GM23248 (cell line): ENCODE measurements at regions not wholly inside any gene's neighbourhood (a gene's known extent, or its start where the extent isn't known, plus 50 kb on each side); places are given as distances from the start of the nearest gene placed in this dataset.

ENCODE experiments used
- DNase-seq: peaks from one replicate; pipeline ENCODE4 v3.0.0-alpha.2; 2015
- H2AFZ ChIP-seq: fragments of 200-600 bp; sonication (generic); 2 replicates; pipeline ENCODE4 v1.6.1; 2016; ENCODE audit warnings: antibody characterized with exemption
- H3F3A ChIP-seq: fragments of 200-600 bp; sonication (generic); 2 replicates; pipeline ENCODE4 v1.6.1; 2016; ENCODE audit warnings: mild to moderate bottlenecking, antibody characterized with exemption, mixed run types; ENCODE audit not compliant: insufficient read depth
- H3K27ac ChIP-seq: fragments of 200-600 bp; sonication (generic); 2 replicates; pipeline ENCODE4 v1.5.1; 2016; ENCODE audit warnings: mild to moderate bottlenecking
- H3K27me3 ChIP-seq: fragments of 200-600 bp; sonication (generic); replicated peaks from 2 replicates; pipeline ENCODE4 v1.6.1; 2016; ENCODE audit warnings: mild to moderate bottlenecking; ENCODE audit not compliant: insufficient read depth
- H3K36me3 ChIP-seq: fragments of 200-600 bp; sonication (generic); 2 replicates; pipeline ENCODE4 v1.6.1; 2016; ENCODE audit warnings: low read depth, mild to moderate bottlenecking
- H3K4me1 ChIP-seq: fragments of 200-600 bp; sonication (generic); 2 replicates; pipeline ENCODE4 v1.6.1; 2016; ENCODE audit warnings: mild to moderate bottlenecking; ENCODE audit not compliant: insufficient read depth
- H3K4me2 ChIP-seq: fragments of 200-600 bp; sonication (generic); one replicate; pipeline ENCODE4 v1.6.1; 2016; ENCODE audit warnings: mild to moderate bottlenecking; ENCODE audit not compliant: unreplicated experiment
- H3K4me3 ChIP-seq: fragments of 200-600 bp; sonication (generic); 2 replicates; pipeline ENCODE4 v1.5.1; 2016; ENCODE audit warnings: mild to moderate bottlenecking
- H3K79me2 ChIP-seq: fragments of 200-600 bp; sonication (generic); 2 replicates; pipeline ENCODE4 v1.6.1; 2016; ENCODE audit warnings: mild to moderate bottlenecking; ENCODE audit not compliant: insufficient read depth
- H3K9ac ChIP-seq: fragments of 200-600 bp; sonication (generic); 2 replicates; pipeline ENCODE4 v1.6.1; 2016; ENCODE audit warnings: mild to moderate bottlenecking
- H3K9me2 ChIP-seq: fragments of 200-600 bp; sonication (generic); 2 replicates; pipeline ENCODE4 v1.6.1; 2016; ENCODE audit warnings: mixed run types, mild to moderate bottlenecking, moderate library complexity; ENCODE audit not compliant: insufficient read depth
- H3K9me3 ChIP-seq: fragments of 200-600 bp; sonication (generic); one replicate; pipeline ENCODE4 v1.6.1; 2017; ENCODE audit warnings: low read depth
- H4K20me1 ChIP-seq: fragments of 200-600 bp; sonication (generic); 2 replicates; pipeline ENCODE4 v1.6.0; 2016; ENCODE audit not compliant: insufficient read depth
- EZH2 ChIP-seq: fragments of 200-600 bp; sonication (generic); IDR thresholded peaks from 2 replicates; pipeline ENCODE4 v1.6.1; 2018; ENCODE audit warnings: antibody characterized with exemption, mild to moderate bottlenecking; ENCODE audit not compliant: insufficient read depth, poor library complexity, severe bottlenecking
- EZH2phosphoT487 ChIP-seq: fragments of 200-600 bp; sonication (generic); IDR thresholded peaks from 2 replicates; pipeline ENCODE4 v1.6.1; 2018; ENCODE audit warnings: antibody characterized with exemption, moderate library complexity, mild to moderate bottlenecking, low read depth; ENCODE audit not compliant: insufficient read depth
- WGBS, 2 experiments: methylation state at CpG; one replicate each; pipeline ENCODE4 v1.1.6; 2015 to 2017; ENCODE audit warnings: low lambda C conversion rate in 2 of 2, low coverage in 1 of 2; ENCODE audit errors: missing lambda C conversion rate in 2 of 2; 5-methylcytosine and 5-hydroxymethylcytosine counted together
- in situ Hi-C: fragments of 300-500 bp; cut with MboI; formaldehyde crosslinking; loops from 2 replicates; pipeline ENCODE4 v1.15.0; 2020

- Histone ChIP-seq H3K27ac (no peak overlapping the region), H3K9me2 (no peaks in the 10 kb centered on the region), H4K20me1 (no peaks in the 10 kb centered on the region), H3K36me3 (no peaks in the 10 kb centered on the region), H3K4me1 (no peaks in the 10 kb centered on the region), H3K27me3 (no peaks in the 10 kb centered on the region), H3K9ac (no peak overlapping the region), H3F3A (no peaks in the 10 kb centered on the region), H3K9me3 (no peaks in the 10 kb centered on the region), H2AFZ (no peak overlapping the region), H3K4me3 (no peak overlapping the region), H3K79me2 (no peaks in the 10 kb centered on the region), H3K4me2 (no peak overlapping the region)
- no peak for TF ChIP-seq EZH2
- no peak for TF ChIP-seq EZH2phosphoT487
- WGBS, 2 experiments, result 14 to 24% methylated on average over 4 to 5 of the region's 5 CpGs
- in situ Hi-C loops, result no loop called here
- DNase-seq, result no peak
These were observed 322.8 kb downstream of the EDEM1 start for GRCh38 chr3:5510300-5510699.

- no peaks in the 10 kb centered on the region for H3K4me1 ChIP-seq
- no peak for TF ChIP-seq EZH2phosphoT487
- no peak for TF ChIP-seq EZH2
- no peaks in the 10 kb centered on the region for H4K20me1 ChIP-seq
- no peaks in the 10 kb centered on the region for H3K27me3 ChIP-seq
- no peak overlapping the region for H2AFZ ChIP-seq
- no peaks in the 10 kb centered on the region for H3K79me2 ChIP-seq
- no peaks in the 10 kb centered on the region for H3K9me2 ChIP-seq
- H3K36me3 ChIP-seq, result no peaks in the 10 kb centered on the region
- H3K4me3 ChIP-seq, result no peak overlapping the region
- in situ Hi-C loops, result no loop called here
- H3K9me3 ChIP-seq, result peaks cover 3% of the 10 kb centered on the region
- 44 to 48% methylated on average over 4 of the region's 4 CpGs for WGBS, 2 experiments
- H3K9ac ChIP-seq, result no peak overlapping the region
- no peak overlapping the region for H3K4me2 ChIP-seq
- DNase-seq, result no peak
- no peaks in the 10 kb centered on the region for H3F3A ChIP-seq
- H3K27ac ChIP-seq, result no peak overlapping the region
These were observed 330.4 kb downstream of the EDEM1 start for GRCh38 chr3:5517921-5518320.

GRCh38 chr3:5520237-5520636 lies 332.7 kb downstream of the EDEM1 start:
- DNase-seq, result no peak
- no peaks in the 10 kb centered on the region for H3K79me2 ChIP-seq
- H3F3A ChIP-seq, result no peaks in the 10 kb centered on the region
- H3K27ac ChIP-seq, result no peak overlapping the region
- H3K4me1 ChIP-seq, result no peaks in the 10 kb centered on the region
- no peaks in the 10 kb centered on the region for H3K9me2 ChIP-seq
- no peak overlapping the region for H3K9ac ChIP-seq
- H3K4me2 ChIP-seq, result no peak overlapping the region
- H3K4me3 ChIP-seq, result no peak overlapping the region
- H2AFZ ChIP-seq, result no peak overlapping the region
- H4K20me1 ChIP-seq, result no peaks in the 10 kb centered on the region
- no peaks in the 10 kb centered on the region for H3K27me3 ChIP-seq
- TF ChIP-seq EZH2phosphoT487 (no peak), EZH2 (no peak)
- 7 to 14% methylated on average over 5 of the region's 5 CpGs for WGBS, 2 experiments
- in situ Hi-C loops, result no loop called here
- H3K9me3 ChIP-seq, result peaks cover 7% of the 10 kb centered on the region
- no peaks in the 10 kb centered on the region for H3K36me3 ChIP-seq

- WGBS, 2 experiments, result 28 to 44% methylated on average over 1 of the region's 1 CpG
- in situ Hi-C loops, result no loop called here
- H3K9me2 ChIP-seq, result no peaks in the 10 kb centered on the region
These were observed 335.6 kb downstream of the EDEM1 start for GRCh38 chr3:5523125-5523524.

GRCh38 chr3:5531039-5531438 lies 343.5 kb downstream of the EDEM1 start:
- 16 to 17% methylated on average over 6 of the region's 6 CpGs for WGBS, 2 experiments
- no peaks in the 10 kb centered on the region for H3F3A ChIP-seq
- no peak for DNase-seq
- no peaks in the 10 kb centered on the region for H3K36me3 ChIP-seq
- no peaks in the 10 kb centered on the region for H3K27me3 ChIP-seq
- no peak overlapping the region for H3K9ac ChIP-seq
- no peaks in the 10 kb centered on the region for H4K20me1 ChIP-seq
- H3K79me2 ChIP-seq, result no peaks in the 10 kb centered on the region
- TF ChIP-seq EZH2phosphoT487, result no peak
- TF ChIP-seq EZH2, result no peak
- H3K9me3 ChIP-seq, result no peaks in the 10 kb centered on the region
- no peaks in the 10 kb centered on the region for H3K9me2 ChIP-seq
- in situ Hi-C loops, result no loop called here
- no peak overlapping the region for H2AFZ ChIP-seq
- H3K4me3 ChIP-seq, result no peak overlapping the region
- H3K4me1 ChIP-seq, result no peaks in the 10 kb centered on the region
- H3K4me2 ChIP-seq, result no peak overlapping the region
- no peak overlapping the region for H3K27ac ChIP-seq

More at GRCh38 chr3:5523125-5523524, 335.6 kb downstream of the EDEM1 start:
- H4K20me1 ChIP-seq, result no peaks in the 10 kb centered on the region
- no peaks in the 10 kb centered on the region for H3K27me3 ChIP-seq
- no peak overlapping the region for H3K4me3 ChIP-seq
- H3K9ac ChIP-seq, result no peak overlapping the region
- TF ChIP-seq EZH2 (no peak), EZH2phosphoT487 (no peak)
- H2AFZ ChIP-seq, result no peak overlapping the region
- H3K9me3 ChIP-seq, result peaks cover 7% of the 10 kb centered on the region
- H3K79me2 ChIP-seq, result no peaks in the 10 kb centered on the region
- no peak overlapping the region for H3K27ac ChIP-seq
- H3F3A ChIP-seq, result no peaks in the 10 kb centered on the region
- H3K36me3 ChIP-seq, result no peaks in the 10 kb centered on the region
- H3K4me2 ChIP-seq, result no peak overlapping the region
- H3K4me1 ChIP-seq, result no peaks in the 10 kb centered on the region
- no peak for DNase-seq
